SKM-1 (cell line): ENCODE measurements at regions not wholly inside any gene's neighbourhood (a gene's known extent, or its start where the extent isn't known, plus 50 kb on each side); places are given as distances from the start of the nearest gene placed in this dataset.
"Not testable (repeated sequence)": the region's sequence is repeated elsewhere in the genome, so short reads cannot be mapped to it uniquely, and the experiment has no call there.

ENCODE experiments used
- DNase-seq: peaks from one replicate; lab custom pipeline; 2025; ENCODE audit not compliant: unreplicated experiment; lab: John Stamatoyannopoulos, UW

- DNase-seq: no peak
Measured at GRCh38 chr2:117190856-117191559, 623.5 kb upstream of the DDX18 start.

- no peak for DNase-seq
Measured at GRCh38 chr2:117195381-117195780, 619.1 kb upstream of the DDX18 start.

- DNase-seq: no peak
Measured at GRCh38 chr2:117199511-117199910, 615.0 kb upstream of the DDX18 start.

- no peak for DNase-seq
Measured at GRCh38 chr2:117212562-117212961, 601.9 kb upstream of the DDX18 start.

GRCh38 chr2:117217145-117217544, 597.3 kb upstream of the DDX18 start:
- DNase-seq: no peak

- no peak for DNase-seq
Measured at GRCh38 chr2:117222809-117223208, 591.7 kb upstream of the DDX18 start.

- DNase-seq: peak; percentile 79
Measured at GRCh38 chr2:117232305-117232704, 582.2 kb upstream of the DDX18 start.

- no peak for DNase-seq
Measured at GRCh38 chr2:117257362-117257761, 557.1 kb upstream of the DDX18 start.

GRCh38 chr2:117269574-117269973, 544.9 kb upstream of the DDX18 start:
- DNase-seq: no peak

GRCh38 chr2:117271631-117272030, 542.9 kb upstream of the DDX18 start:
- no peak for DNase-seq

GRCh38 chr2:117273009-117273671, 541.4 kb upstream of the DDX18 start:
- DNase-seq: no peak

- no peak for DNase-seq
Measured at GRCh38 chr2:117293012-117293411, 521.5 kb upstream of the DDX18 start.

- DNase-seq: no peak
Measured at GRCh38 chr2:117299451-117299850, 515.0 kb upstream of the DDX18 start.

- DNase-seq: no peak
Measured at GRCh38 chr2:117308861-117309770, 505.4 kb upstream of the DDX18 start.

- DNase-seq: no peak
Measured at GRCh38 chr2:117321816-117322215, 492.7 kb upstream of the DDX18 start.

GRCh38 chr2:117323331-117323730, 491.2 kb upstream of the DDX18 start:
- DNase-seq: no peak

GRCh38 chr2:117330641-117331040, 483.9 kb upstream of the DDX18 start:
- DNase-seq: no peak

- no peak for DNase-seq
Measured at GRCh38 chr2:117335967-117336366, 478.5 kb upstream of the DDX18 start.

GRCh38 chr2:117336496-117336895, 478.0 kb upstream of the DDX18 start:
- DNase-seq: no peak

- not testable (repeated sequence) for DNase-seq
Measured at GRCh38 chr2:117337981-117338380, 476.5 kb upstream of the DDX18 start.

- no peak for DNase-seq
Measured at GRCh38 chr2:117339980-117340379, 474.5 kb upstream of the DDX18 start.

GRCh38 chr2:117341690-117342089, 472.8 kb upstream of the DDX18 start:
- DNase-seq: no peak
